Vagina (tissue), 2 donors: ENCODE measurements at regions not wholly inside any gene's neighbourhood (a gene's known extent, or its start where the extent isn't known, plus 50 kb on each side); places are given as distances from the start of the nearest gene placed in this dataset.

ENCODE experiments used
- POLR2AphosphoS5 ChIP-seq, 2 donors: sonication (generic); formaldehyde crosslinking; IDR thresholded peaks; one replicate each; pipeline ENCODE4 v1.9.0; 2017; ENCODE audit warnings: antibody characterized with exemption in 2 of 2, mild to moderate bottlenecking in 2 of 2, low read depth in 1 of 2; ENCODE audit not compliant: insufficient read depth in 1 of 2
- TF ChIP-seq, protein P1 (sequence below), 3 experiments: fragments of 450-650 bp in 2 of 3; fragments of 200-600 bp in 1 of 3; sonication (generic) in 1 of 3; IDR thresholded peaks; one replicate each; pipeline ENCODE4 v1.5.1; 2017 to 2019; ENCODE audit warnings: antibody characterized with exemption in 3 of 3, mild to moderate bottlenecking in 2 of 3, moderate library complexity in 2 of 3

DNA sequence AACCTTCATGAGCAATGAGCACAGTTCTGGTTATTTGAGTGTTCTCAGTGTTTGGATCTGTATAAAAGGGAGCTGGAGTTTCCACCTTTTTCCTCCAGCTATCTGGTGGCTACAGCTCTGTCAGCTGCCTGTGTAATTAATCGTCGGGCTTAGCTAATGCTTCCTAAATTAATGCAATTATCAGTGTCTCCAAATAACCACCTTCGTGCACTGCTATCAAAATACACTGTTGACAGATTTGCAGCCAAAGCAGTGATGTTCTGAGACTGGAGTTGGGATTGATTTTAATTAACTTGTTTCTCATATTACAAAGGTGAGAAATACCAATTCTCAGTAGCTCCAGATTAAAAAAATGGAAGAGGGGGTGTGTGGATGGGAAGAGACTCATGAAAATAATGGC, 325.8 kb downstream of the CBLN1 start:
- TF ChIP-seq, protein P1, sequence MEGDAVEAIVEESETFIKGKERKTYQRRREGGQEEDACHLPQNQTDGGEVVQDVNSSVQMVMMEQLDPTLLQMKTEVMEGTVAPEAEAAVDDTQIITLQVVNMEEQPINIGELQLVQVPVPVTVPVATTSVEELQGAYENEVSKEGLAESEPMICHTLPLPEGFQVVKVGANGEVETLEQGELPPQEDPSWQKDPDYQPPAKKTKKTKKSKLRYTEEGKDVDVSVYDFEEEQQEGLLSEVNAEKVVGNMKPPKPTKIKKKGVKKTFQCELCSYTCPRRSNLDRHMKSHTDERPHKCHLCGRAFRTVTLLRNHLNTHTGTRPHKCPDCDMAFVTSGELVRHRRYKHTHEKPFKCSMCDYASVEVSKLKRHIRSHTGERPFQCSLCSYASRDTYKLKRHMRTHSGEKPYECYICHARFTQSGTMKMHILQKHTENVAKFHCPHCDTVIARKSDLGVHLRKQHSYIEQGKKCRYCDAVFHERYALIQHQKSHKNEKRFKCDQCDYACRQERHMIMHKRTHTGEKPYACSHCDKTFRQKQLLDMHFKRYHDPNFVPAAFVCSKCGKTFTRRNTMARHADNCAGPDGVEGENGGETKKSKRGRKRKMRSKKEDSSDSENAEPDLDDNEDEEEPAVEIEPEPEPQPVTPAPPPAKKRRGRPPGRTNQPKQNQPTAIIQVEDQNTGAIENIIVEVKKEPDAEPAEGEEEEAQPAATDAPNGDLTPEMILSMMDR (IDR thresholded peaks at IDR 0.05): no peak
- no peak for TF ChIP-seq POLR2AphosphoS5 (IDR thresholded peaks at IDR 0.05; ENCODE audit: insufficient read depth in 1 of 2, low read depth in 1 of 2)
